ENCODE measurements at regions not wholly inside any gene's neighbourhood (a gene's known extent, or its start where the extent isn't known, plus 50 kb on each side); places are given as distances from the start of the nearest gene placed in this dataset.

DNA sequence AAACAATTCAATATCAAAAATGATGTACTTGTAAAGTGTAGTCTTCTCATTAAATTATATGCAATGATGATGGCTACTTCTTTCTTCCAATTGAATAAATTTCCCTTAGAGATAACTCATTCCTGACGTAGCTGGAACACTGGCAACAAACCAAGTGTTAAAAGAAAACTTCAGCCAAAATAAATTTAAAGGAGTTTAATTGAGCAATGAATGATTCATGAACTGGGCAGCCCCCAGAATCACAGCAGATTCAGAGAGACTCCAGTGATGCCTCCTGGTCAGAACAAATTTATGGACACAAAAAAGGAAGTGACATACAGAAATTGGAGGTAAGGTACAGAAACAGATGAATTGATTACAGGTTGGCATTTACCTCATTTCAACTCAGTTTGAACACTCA, 276.5 kb downstream of the DSC3 start:
- no peak for DNase-seq (ENCODE audit: low read depth)
- no peak overlapping the region for H3K4me3 ChIP-seq (ENCODE audit: low read depth, low read length)
- TF ChIP-seq, protein P1, sequence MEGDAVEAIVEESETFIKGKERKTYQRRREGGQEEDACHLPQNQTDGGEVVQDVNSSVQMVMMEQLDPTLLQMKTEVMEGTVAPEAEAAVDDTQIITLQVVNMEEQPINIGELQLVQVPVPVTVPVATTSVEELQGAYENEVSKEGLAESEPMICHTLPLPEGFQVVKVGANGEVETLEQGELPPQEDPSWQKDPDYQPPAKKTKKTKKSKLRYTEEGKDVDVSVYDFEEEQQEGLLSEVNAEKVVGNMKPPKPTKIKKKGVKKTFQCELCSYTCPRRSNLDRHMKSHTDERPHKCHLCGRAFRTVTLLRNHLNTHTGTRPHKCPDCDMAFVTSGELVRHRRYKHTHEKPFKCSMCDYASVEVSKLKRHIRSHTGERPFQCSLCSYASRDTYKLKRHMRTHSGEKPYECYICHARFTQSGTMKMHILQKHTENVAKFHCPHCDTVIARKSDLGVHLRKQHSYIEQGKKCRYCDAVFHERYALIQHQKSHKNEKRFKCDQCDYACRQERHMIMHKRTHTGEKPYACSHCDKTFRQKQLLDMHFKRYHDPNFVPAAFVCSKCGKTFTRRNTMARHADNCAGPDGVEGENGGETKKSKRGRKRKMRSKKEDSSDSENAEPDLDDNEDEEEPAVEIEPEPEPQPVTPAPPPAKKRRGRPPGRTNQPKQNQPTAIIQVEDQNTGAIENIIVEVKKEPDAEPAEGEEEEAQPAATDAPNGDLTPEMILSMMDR (conservative IDR thresholded peaks at IDR 0.05; ENCODE audit: low read depth, low read length): no peak

DNA sequence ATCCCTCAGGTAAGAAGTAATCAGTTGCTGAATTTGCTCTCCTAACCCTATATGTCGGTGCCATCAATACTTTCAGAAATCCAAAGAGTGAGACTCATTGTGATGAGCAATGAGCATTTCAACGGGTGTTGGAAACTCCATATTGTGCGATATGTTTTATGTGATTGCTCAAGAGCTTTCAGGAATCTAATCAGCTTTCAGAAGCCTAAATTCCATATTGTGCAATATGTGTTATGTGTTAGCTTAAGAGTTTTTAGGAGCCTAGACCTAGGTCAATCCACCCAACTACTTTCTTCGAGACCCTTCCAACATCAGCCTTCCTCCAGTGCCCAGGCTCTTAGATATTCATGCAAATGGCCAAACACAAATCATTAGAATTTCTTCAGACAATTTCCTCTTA, 277.3 kb downstream of the DSC3 start:
- no peak for DNase-seq (ENCODE audit: low read depth)
- TF ChIP-seq, protein P1 (conservative IDR thresholded peaks at IDR 0.05; ENCODE audit: low read depth, low read length): no peak
- no peak overlapping the region for H3K4me3 ChIP-seq (ENCODE audit: low read depth, low read length)

DNA sequence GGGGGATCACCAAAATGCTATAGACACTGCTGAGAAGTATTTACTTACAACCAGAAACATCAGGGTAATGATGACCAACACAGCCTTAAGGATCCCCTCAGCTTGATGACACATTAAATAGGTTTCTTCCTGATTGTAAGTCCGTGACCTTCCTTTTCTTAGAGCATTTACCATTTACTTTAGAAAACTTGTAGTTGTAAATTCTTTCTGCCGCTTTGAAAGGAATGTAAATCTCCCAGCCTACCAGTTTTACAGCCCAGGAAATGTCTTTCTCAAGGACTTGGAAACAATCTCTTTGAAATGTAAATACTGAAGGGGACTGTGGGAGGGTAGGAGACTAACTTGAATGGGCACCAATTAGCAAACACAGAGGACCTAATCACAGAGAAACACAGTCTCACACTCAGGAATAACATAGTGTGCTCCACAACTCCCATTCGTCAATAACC, 278.6 kb downstream of the DSC3 start:
- no peak overlapping the region for H3K4me3 ChIP-seq (ENCODE audit: low read depth, low read length)
- TF ChIP-seq, protein P1 (conservative IDR thresholded peaks at IDR 0.05; ENCODE audit: low read depth, low read length): no peak
- DNase-seq (ENCODE audit: low read depth): no peak

DNA sequence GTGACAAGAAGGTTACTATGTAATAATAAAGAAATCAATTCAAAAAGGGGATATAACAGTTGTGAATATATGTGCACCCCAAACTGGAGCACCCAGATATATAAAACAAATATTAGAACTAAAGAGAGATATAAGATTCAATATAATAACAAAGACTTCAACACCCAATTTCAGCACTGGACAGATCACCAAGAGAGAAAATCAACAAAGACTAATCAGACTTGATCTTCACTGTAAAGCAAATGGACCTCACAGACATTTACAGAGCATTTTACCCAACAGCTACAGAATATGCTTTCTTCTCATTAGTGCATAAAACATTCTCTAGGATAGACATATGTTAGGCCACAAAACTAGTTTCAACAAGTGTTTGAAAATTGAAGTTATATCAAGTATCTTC, 287.7 kb downstream of the DSC3 start:
- TF ChIP-seq, protein P1 (conservative IDR thresholded peaks at IDR 0.05; ENCODE audit: low read depth, low read length): no peak
- no peak for DNase-seq (ENCODE audit: low read depth)
- no peak overlapping the region for H3K4me3 ChIP-seq (ENCODE audit: low read depth, low read length)

DNA sequence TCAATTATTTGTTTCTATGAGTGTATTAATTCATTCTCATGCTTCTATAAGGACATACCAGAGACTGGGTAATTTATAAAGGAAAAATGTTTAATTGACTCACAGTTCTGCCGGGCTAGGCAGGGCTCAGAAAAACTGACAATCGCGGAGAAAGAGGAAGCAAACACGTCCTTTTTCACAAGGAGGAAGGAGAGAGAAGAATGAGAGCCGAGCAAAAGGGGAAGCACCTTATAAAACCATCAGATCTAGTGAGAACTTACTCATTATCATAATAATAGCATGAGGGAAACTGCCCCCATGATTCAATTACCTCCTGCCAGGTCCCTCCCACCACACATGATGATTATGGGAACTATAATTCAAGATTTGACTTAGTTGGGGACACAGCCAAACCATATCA, 294.0 kb downstream of the DSC3 start:
- TF ChIP-seq, protein P1 (conservative IDR thresholded peaks at IDR 0.05; ENCODE audit: low read depth, low read length): no peak
- H3K4me3 ChIP-seq (ENCODE audit: low read depth, low read length): no peak overlapping the region
- DNase-seq (ENCODE audit: low read depth): no peak

DNA sequence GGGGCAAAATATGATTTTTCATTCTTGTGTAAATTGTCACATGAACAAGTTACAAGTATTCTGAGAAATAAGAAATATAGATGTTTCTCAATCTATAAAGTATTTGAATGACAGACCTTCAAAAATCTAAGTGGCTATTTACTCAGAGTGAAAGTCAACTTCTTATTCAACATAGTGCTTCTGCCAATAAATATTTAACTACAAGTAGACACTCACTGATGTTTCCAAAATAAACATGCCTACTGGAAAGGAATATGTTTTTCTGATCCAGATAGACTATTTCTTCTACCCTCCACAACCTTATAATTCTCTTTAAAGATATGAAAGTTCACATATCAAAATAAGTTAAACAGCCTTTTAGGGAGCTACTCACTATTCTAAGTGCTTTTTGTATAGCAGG, 296.3 kb downstream of the DSC3 start:
- DNase-seq (ENCODE audit: low read depth): no peak
- TF ChIP-seq, protein P1 (conservative IDR thresholded peaks at IDR 0.05; ENCODE audit: low read depth, low read length): no peak
- H3K4me3 ChIP-seq (ENCODE audit: low read depth, low read length): no peak overlapping the region

DNA sequence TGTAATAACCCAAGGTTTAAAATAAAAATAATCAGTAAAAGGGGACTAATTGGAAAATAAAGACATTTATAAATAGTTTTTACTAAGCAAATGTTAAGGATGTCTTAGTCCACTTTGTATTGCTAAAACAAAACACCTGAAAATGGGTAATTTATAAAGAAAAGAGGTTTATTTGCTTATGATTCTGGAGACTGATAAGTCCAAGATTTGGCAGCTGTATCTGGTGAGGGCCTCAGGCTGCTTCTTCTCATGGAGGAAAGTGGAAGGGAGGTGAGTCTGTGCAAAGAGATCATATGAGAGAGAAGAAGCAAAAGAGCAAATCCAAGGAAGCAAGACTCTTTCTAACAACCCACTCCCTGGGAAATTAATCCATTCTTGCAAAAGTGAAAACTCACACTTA, 299.5 kb downstream of the DSC3 start:
- TF ChIP-seq, protein P1 (conservative IDR thresholded peaks at IDR 0.05; ENCODE audit: low read depth, low read length): no peak
- no peak overlapping the region for H3K4me3 ChIP-seq (ENCODE audit: low read depth, low read length)

More for the DNA sequence above, 299.5 kb downstream of the DSC3 start:
- DNase-seq (ENCODE audit: low read depth): no peak
